HFF-Myc (cell line): ENCODE measurements at regions not wholly inside any gene's neighbourhood (a gene's known extent, or its start where the extent isn't known, plus 50 kb on each side); places are given as distances from the start of the nearest gene placed in this dataset.
A peak's percentile ranks its signal among the peaks of the same experiment; 100 is the strongest.

ENCODE experiments used
- DNase-seq: peaks from one replicate; pipeline ENCODE4 v3.0.0-alpha.2; 2011; ENCODE audit warnings: low read depth; ENCODE audit errors: extremely low read depth
- H3K4me3 ChIP-seq: replicated peaks from 2 replicates; pipeline ENCODE4 v1.5.1; 2011; ENCODE audit warnings: low read depth, mild to moderate bottlenecking, control low read depth, low read length
- CTCF ChIP-seq: IDR thresholded peaks from 2 replicates; pipeline ENCODE4 v1.5.1; 2012; ENCODE audit warnings: mild to moderate bottlenecking, low read depth, low read length, control low read depth; ENCODE audit errors: missing control alignments

GRCh38 chr13:84651288-84651687, 769.0 kb upstream of the SLITRK1 start:
- peak; percentile 14 for DNase-seq
- TF ChIP-seq CTCF = no peak
- no peak overlapping the region for H3K4me3 ChIP-seq

- DNase-seq = no peak
- no peak overlapping the region for H3K4me3 ChIP-seq
- TF ChIP-seq CTCF = no peak
Observed at GRCh38 chr13:84649853-84650252, 767.6 kb upstream of the SLITRK1 start.

- DNase-seq = no peak
- H3K4me3 ChIP-seq = no peak overlapping the region
- no peak for TF ChIP-seq CTCF
Observed at GRCh38 chr13:84648069-84648640, 765.9 kb upstream of the SLITRK1 start.

GRCh38 chr13:84646957-84647356, 764.7 kb upstream of the SLITRK1 start:
- no peak for DNase-seq
- TF ChIP-seq CTCF = no peak
- H3K4me3 ChIP-seq = no peak overlapping the region

GRCh38 chr13:84645196-84646012, 763.1 kb upstream of the SLITRK1 start:
- H3K4me3 ChIP-seq = no peak overlapping the region
- TF ChIP-seq CTCF = no peak
- DNase-seq = no peak

- no peak for DNase-seq
- TF ChIP-seq CTCF = no peak
- H3K4me3 ChIP-seq = no peak overlapping the region
Observed at GRCh38 chr13:84641491-84641890, 759.2 kb upstream of the SLITRK1 start.

- no peak for TF ChIP-seq CTCF
Observed at GRCh38 chr13:84640691-84641090, 758.4 kb upstream of the SLITRK1 start.

More at GRCh38 chr13:84640691-84641090, 758.4 kb upstream of the SLITRK1 start:
- no peak for DNase-seq
- H3K4me3 ChIP-seq = no peak overlapping the region
